GM18505 (cell line): ENCODE measurements at regions not wholly inside any gene's neighbourhood (a gene's known extent, or its start where the extent isn't known, plus 50 kb on each side); places are given as distances from the start of the nearest gene placed in this dataset.

Source experiments
- ATAC-seq: cut with Tn5 transposase; IDR thresholded peaks from one replicate; pipeline ENCODE4 v1.9.1; 2021; ENCODE audit not compliant: unreplicated experiment
- POLR2A ChIP-seq: IDR thresholded peaks from 4 replicates; pipeline ENCODE4 v1.6.1; 2011; ENCODE audit warnings: borderline replicate concordance; ENCODE audit not compliant: insufficient read depth, insufficient read length; ENCODE audit errors: extremely low read depth

- no peak for TF ChIP-seq POLR2A
- ATAC-seq: no peak
These were observed 759.6 kb downstream of the SQOR start for GRCh38 chr15:46394463-46394862.

GRCh38 chr15:46408312-46408711 is 773.5 kb downstream of the SQOR start:
- no peak for TF ChIP-seq POLR2A
- no peak for ATAC-seq

GRCh38 chr15:46409841-46410301 is 775.0 kb downstream of the SQOR start:
- TF ChIP-seq POLR2A: no peak
- no peak for ATAC-seq

GRCh38 chr15:46410705-46411104 is 775.9 kb downstream of the SQOR start:
- ATAC-seq: no peak
- no peak for TF ChIP-seq POLR2A

GRCh38 chr15:46411900-46412299 is 777.1 kb downstream of the SQOR start:
- no peak for TF ChIP-seq POLR2A
- ATAC-seq: no peak

- ATAC-seq: no peak
- TF ChIP-seq POLR2A: no peak
These were observed 779.0 kb downstream of the SQOR start for GRCh38 chr15:46413799-46414198.

- TF ChIP-seq POLR2A: no peak
- ATAC-seq: no peak
These were observed 781.7 kb downstream of the SQOR start for GRCh38 chr15:46416544-46416943.

- no peak for ATAC-seq
- no peak for TF ChIP-seq POLR2A
These were observed 786.2 kb downstream of the SQOR start for GRCh38 chr15:46420990-46421389.

GRCh38 chr15:46441294-46442062 is 806.6 kb downstream of the SQOR start:
- ATAC-seq: no peak
- TF ChIP-seq POLR2A: no peak

GRCh38 chr15:46442184-46442583 is 807.4 kb downstream of the SQOR start:
- no peak for TF ChIP-seq POLR2A
- no peak for ATAC-seq

GRCh38 chr15:46442901-46443590 is 808.2 kb downstream of the SQOR start:
- ATAC-seq: no peak
- TF ChIP-seq POLR2A: no peak

- no peak for TF ChIP-seq POLR2A
- ATAC-seq: no peak
These were observed 815.4 kb downstream of the SQOR start for GRCh38 chr15:46450112-46450809.

GRCh38 chr15:46450810-46451182 is 816.0 kb downstream of the SQOR start:
- no peak for ATAC-seq
- TF ChIP-seq POLR2A: no peak
